Transverse colon (tissue), 4 donors: ENCODE measurements at regions not wholly inside any gene's neighbourhood (a gene's known extent, or its start where the extent isn't known, plus 50 kb on each side); places are given as distances from the start of the nearest gene placed in this dataset.
"Not testable (repeated sequence)": the region's sequence is repeated elsewhere in the genome, so short reads cannot be mapped to it uniquely, and the experiment has no call there.

Experiments
- DNase-seq: peaks from one replicate; pipeline ENCODE4 v3.0.0-alpha.2; 2019
- H3K27ac ChIP-seq, 4 donors: fragments of 200-600 bp; sonication (generic); 2 replicates each; pipeline ENCODE4 v1.5.1; 2016 to 2018; ENCODE audit warnings: inconsistent platforms in 4 of 4
- H3K27me3 ChIP-seq: fragments of 200-600 bp; sonication (generic); 2 replicates; pipeline ENCODE4 v1.5.1; 2017; ENCODE audit warnings: inconsistent platforms
- H3K36me3 ChIP-seq, 4 donors: fragments of 200-600 bp; sonication (generic); 2 replicates each; pipeline ENCODE4 v1.5.1; 2017 to 2019; ENCODE audit warnings: inconsistent platforms in 4 of 4
- H3K4me1 ChIP-seq, 4 donors: fragments of 200-600 bp; sonication (generic); 2 replicates each; pipeline ENCODE4 v1.5.1; 2017 to 2020; ENCODE audit warnings: inconsistent platforms in 4 of 4
- H3K4me3 ChIP-seq, 4 donors: fragments of 200-600 bp; sonication (generic); 1 replicate in 1 of 4; 2 replicates in 3 of 4; pipeline versions ENCODE4 v1.5.1 to v1.6.1; 2017 to 2019; ENCODE audit warnings: inconsistent platforms in 4 of 4
- H3K9me3 ChIP-seq, 2 donors: fragments of 200-600 bp; sonication (generic); 2 replicates each; pipeline ENCODE4 v1.5.1; 2017 to 2019; ENCODE audit warnings: inconsistent platforms in 2 of 2
- EP300 ChIP-seq: sonication (generic); formaldehyde crosslinking; IDR thresholded peaks from one replicate; pipeline ENCODE4 v1.6.1; 2017; ENCODE audit warnings: antibody characterized with exemption, low read depth
- POLR2A ChIP-seq: fragments of 450-650 bp; IDR thresholded peaks from one replicate; pipeline ENCODE4 v1.6.1; 2016; ENCODE audit warnings: antibody characterized with exemption, mild to moderate bottlenecking, moderate library complexity
- POLR2AphosphoS5 ChIP-seq, 3 donors: sonication (generic); formaldehyde crosslinking; IDR thresholded peaks; one replicate each; pipeline ENCODE4 v1.6.1; 2016; ENCODE audit warnings: antibody characterized with exemption in 3 of 3
- WGBS, 2 donors: methylation state at CpG; one replicate each; pipeline ENCODE4 v1.1.5; 2018; ENCODE audit warnings: low coverage in 1 of 2; 5-methylcytosine and 5-hydroxymethylcytosine counted together
- in situ Hi-C, 4 donors: fragments of 200-750 bp; cut with MboI; loops; one replicate each; pipeline versions ENCODE4 v1.15.0 to v1.15.1; 2017; ENCODE audit warnings: low sequenced_read_pairs in 3 of 4, low pct_ligation_motif_present in 1 of 4, low pct_unique_long_range_greater_than_20kb in 1 of 4
- intact Hi-C: fragments of 100-400 bp; cut with DNase I; formaldehyde crosslinking; loops from one replicate; pipeline ENCODE4 v1.15.1; 2023; ENCODE audit warnings: low total_unique reads
- TF ChIP-seq, protein P1 (sequence below), 5 experiments: fragments of 200-600 bp in 3 of 5; fragments of 450-650 bp in 2 of 5; sonication (generic) in 3 of 5; IDR thresholded peaks; 1 replicate in 2 of 5; 2 replicates in 3 of 5; pipeline ENCODE4 v1.5.1; 2016 to 2017; ENCODE audit warnings: antibody characterized with exemption in 5 of 5, inconsistent platforms in 3 of 5, mild to moderate bottlenecking in 2 of 5, moderate library complexity in 1 of 5

DNA sequence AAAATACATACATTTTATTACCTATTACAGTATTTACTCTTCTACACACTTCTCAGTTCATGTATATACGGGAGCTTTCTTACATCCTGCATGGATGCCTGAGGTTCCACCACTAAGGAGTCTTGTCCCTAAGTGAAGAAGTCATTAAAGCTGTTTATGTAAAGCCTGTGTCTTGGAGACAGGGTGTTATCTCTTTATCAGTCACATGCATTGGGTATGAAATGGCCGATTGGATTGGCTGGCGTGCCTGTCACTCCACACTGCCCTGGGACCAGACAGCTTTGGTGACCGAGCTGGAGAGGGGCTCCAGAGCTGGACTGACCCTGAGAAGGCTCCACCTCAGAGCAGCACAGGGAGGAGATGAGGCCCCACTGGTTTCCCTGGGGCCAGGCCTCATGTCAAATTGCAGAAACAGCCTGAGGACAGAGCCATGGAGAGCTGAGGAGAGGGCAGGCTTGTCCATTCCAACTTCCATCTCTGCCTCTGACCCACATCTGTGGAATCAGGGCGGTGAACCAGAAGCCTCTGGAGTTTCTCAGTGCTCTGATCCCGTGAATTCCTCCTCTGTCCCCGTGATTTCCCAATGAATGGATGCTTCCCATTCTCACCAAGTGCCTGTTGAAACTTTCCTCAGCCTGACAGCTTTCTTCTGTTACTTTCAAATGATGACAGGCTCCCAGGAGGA is 628.8 kb downstream of the PRIM2 start:
- H3K4me3 ChIP-seq, H3K36me3 ChIP-seq, H3K27ac ChIP-seq, H3K4me1 ChIP-seq, intact Hi-C loops, in situ Hi-C loops, DNase-seq, H3K9me3 ChIP-seq, H3K27me3 ChIP-seq: not testable (repeated sequence)
- 79 to 93% methylated on average over 4 to 7 of the region's 7 CpGs for WGBS, 2 donors

DNA sequence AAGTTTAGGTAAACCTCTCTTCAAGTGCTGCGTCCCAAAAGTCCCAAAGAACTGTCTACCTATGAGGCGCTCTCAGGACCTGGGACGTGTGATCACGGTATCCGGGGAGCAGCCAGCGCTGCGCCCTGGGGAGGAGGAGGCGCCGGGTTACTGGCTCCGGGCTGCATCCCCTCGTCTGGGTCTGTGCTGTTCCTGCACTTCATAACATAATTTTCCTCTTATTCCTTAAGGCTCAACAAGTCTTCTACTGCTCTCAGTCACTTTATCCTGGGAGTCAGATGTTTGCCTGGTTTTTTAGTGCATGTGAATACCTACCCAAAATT is 629.3 kb downstream of the PRIM2 start:
- 98% methylated on average over 11 of the region's 11 CpGs; no CpG with 5 or more reads in 1 of the 2 donors for WGBS, 2 donors
- H3K36me3 ChIP-seq, H3K27me3 ChIP-seq, DNase-seq, H3K9me3 ChIP-seq, intact Hi-C loops, H3K4me3 ChIP-seq, in situ Hi-C loops, H3K4me1 ChIP-seq, H3K27ac ChIP-seq: not testable (repeated sequence)

DNA sequence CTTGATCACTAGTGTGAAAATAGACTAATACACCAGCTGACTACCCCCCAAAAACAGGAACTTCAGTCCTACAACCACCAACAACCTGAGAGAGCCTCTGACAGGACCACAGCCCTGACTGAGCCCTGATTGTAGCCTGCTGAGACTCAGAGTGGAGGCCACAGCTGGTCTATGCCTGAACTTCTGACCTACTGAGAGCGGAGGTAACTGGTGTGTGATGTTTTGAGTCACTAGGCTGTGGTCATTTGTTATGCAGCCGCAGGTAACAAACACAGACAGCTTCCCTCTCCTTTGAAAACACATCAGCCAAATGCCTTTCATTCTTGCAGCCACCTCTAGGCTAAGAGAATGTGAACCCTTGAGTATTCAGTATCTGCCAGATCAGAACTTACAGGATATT is 631.1 kb downstream of the PRIM2 start:
- in situ Hi-C loops, H3K27me3 ChIP-seq, H3K4me1 ChIP-seq, DNase-seq, H3K9me3 ChIP-seq, intact Hi-C loops, H3K36me3 ChIP-seq, H3K27ac ChIP-seq, H3K4me3 ChIP-seq: not testable (repeated sequence)
- WGBS, 2 donors: 81% methylated on average over 2 of the region's 2 CpGs; no CpG with 5 or more reads in 1 of the 2 donors

DNA sequence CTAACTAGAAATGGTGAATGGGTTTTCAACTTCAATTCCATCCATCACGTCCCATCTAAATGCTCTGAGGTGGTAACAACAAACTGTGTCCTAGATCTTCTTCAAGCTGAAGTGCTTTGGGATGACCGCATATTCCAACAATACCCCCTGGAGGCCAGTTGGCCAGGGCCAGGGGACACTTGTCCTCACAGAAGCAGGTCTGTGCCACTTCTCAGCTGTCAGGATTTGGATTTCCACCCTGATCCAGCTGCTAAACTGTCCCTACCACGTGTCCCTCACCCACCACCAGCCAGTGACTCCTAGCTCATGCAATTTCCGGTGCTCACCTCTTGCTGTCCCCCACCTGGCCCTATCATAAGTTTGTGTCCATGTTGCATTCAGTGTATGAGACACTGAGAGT is 633.0 kb downstream of the PRIM2 start:
- H3K27me3 ChIP-seq, DNase-seq, intact Hi-C loops, H3K36me3 ChIP-seq, H3K27ac ChIP-seq, H3K9me3 ChIP-seq, in situ Hi-C loops, H3K4me3 ChIP-seq, H3K4me1 ChIP-seq: not testable (repeated sequence)
- WGBS, 2 donors: 80 to 85% methylated on average over 1 to 3 of the region's 4 CpGs

GRCh38 chr6:57966757-57967156 is 649.3 kb downstream of the PRIM2 start:
- H3K27me3 ChIP-seq, DNase-seq, H3K36me3 ChIP-seq, H3K4me1 ChIP-seq, H3K4me3 ChIP-seq, H3K27ac ChIP-seq, intact Hi-C loops, in situ Hi-C loops, H3K9me3 ChIP-seq: not testable (repeated sequence)

GRCh38 chr6:57971956-57972355 is 654.5 kb downstream of the PRIM2 start:
- in situ Hi-C loops, H3K4me1 ChIP-seq, H3K4me3 ChIP-seq, H3K27me3 ChIP-seq, H3K9me3 ChIP-seq, DNase-seq, intact Hi-C loops, H3K36me3 ChIP-seq, H3K27ac ChIP-seq: not testable (repeated sequence)
- 92 to 100% methylated on average over 4 of the region's 4 CpGs for WGBS, 2 donors

GRCh38 chr6:57974653-57975052 is 657.2 kb downstream of the PRIM2 start:
- no peak for DNase-seq
- no peaks in the 10 kb centered on the region for H3K9me3 ChIP-seq
- no peak overlapping the region for H3K27ac ChIP-seq
- no peak overlapping the region for H3K4me3 ChIP-seq
- no peaks in the 10 kb centered on the region for H3K4me1 ChIP-seq
- in situ Hi-C loops: no loop called here
- H3K36me3 ChIP-seq: no peaks in the 10 kb centered on the region
- TF ChIP-seq POLR2AphosphoS5 (IDR thresholded peaks at IDR 0.05) (no peak), EP300 (no peak), POLR2A (no peak)
- TF ChIP-seq, protein P1, sequence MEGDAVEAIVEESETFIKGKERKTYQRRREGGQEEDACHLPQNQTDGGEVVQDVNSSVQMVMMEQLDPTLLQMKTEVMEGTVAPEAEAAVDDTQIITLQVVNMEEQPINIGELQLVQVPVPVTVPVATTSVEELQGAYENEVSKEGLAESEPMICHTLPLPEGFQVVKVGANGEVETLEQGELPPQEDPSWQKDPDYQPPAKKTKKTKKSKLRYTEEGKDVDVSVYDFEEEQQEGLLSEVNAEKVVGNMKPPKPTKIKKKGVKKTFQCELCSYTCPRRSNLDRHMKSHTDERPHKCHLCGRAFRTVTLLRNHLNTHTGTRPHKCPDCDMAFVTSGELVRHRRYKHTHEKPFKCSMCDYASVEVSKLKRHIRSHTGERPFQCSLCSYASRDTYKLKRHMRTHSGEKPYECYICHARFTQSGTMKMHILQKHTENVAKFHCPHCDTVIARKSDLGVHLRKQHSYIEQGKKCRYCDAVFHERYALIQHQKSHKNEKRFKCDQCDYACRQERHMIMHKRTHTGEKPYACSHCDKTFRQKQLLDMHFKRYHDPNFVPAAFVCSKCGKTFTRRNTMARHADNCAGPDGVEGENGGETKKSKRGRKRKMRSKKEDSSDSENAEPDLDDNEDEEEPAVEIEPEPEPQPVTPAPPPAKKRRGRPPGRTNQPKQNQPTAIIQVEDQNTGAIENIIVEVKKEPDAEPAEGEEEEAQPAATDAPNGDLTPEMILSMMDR (IDR thresholded peaks at IDR 0.05): no peak
- WGBS, 2 donors: 80 to 83% methylated on average over 4 to 7 of the region's 7 CpGs
- intact Hi-C loops: no loop called here
- no peaks in the 10 kb centered on the region for H3K27me3 ChIP-seq

- H3K27me3 ChIP-seq, DNase-seq, in situ Hi-C loops, H3K4me1 ChIP-seq, H3K36me3 ChIP-seq, H3K4me3 ChIP-seq, H3K27ac ChIP-seq, intact Hi-C loops, H3K9me3 ChIP-seq: not testable (repeated sequence)
- WGBS, 2 donors: 96% methylated on average over 10 of the region's 10 CpGs; no CpG with 5 or more reads in 1 of the 2 donors
Measured at GRCh38 chr6:57975127-57975526, 657.7 kb downstream of the PRIM2 start.

GRCh38 chr6:57976371-57976770 is 658.9 kb downstream of the PRIM2 start:
- intact Hi-C loops, H3K36me3 ChIP-seq, H3K9me3 ChIP-seq, in situ Hi-C loops, H3K27ac ChIP-seq, H3K27me3 ChIP-seq, H3K4me3 ChIP-seq, H3K4me1 ChIP-seq, DNase-seq: not testable (repeated sequence)
- 48 to 50% methylated on average over 1 of the region's 1 CpG for WGBS, 2 donors

GRCh38 chr6:57983603-57984002 is 666.2 kb downstream of the PRIM2 start:
- in situ Hi-C loops, H3K27ac ChIP-seq, H3K27me3 ChIP-seq, intact Hi-C loops, H3K36me3 ChIP-seq, DNase-seq, H3K4me1 ChIP-seq, H3K9me3 ChIP-seq, H3K4me3 ChIP-seq: not testable (repeated sequence)
- 33 to 40% methylated on average over 1 of the region's 1 CpG for WGBS, 2 donors
